ENCODE measurements at regions not wholly inside any gene's neighbourhood (a gene's known extent, or its start where the extent isn't known, plus 50 kb on each side); places are given as distances from the start of the nearest gene placed in this dataset.

DNA sequence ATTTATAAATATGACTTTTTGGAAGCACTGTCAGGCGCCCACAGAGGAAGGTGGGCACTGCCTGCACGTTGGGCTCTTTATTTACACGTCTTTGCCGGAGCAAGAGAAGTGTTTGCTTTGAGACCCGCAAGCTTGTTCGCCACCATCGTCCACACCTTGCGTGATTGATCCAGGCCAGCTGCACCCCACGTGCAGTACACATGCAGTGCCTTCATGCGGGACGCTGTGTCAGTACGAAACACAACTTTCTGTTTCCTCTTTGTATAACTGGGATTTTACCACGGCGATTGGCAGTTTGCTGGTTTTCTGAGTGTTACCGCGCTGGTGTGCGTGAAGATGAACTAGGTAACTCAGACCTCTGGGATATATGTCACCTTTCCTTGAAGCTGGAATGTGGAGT is 571.0 kb upstream of the SALL3 start:
- Mint-ChIP-seq H3K9me3 (ENCODE audit: unreplicated experiment) (peaks cover 57% of the 10 kb centered on the region), H3K36me3 (ENCODE audit: insufficient read depth, unreplicated experiment) (no peaks in the 10 kb centered on the region), H3K4me1 (ENCODE audit: insufficient read depth, unreplicated experiment) (no peaks in the 10 kb centered on the region), H3K27me3 (ENCODE audit: insufficient read depth, unreplicated experiment) (no peaks in the 10 kb centered on the region), H3K27ac (ENCODE audit: low read depth, unreplicated experiment) (no peak overlapping the region), H3K4me3 (ENCODE audit: unreplicated experiment) (no peak overlapping the region)
- ChIA-PET CTCF (no interaction called here), POLR2A (no interaction called here)
- TF ChIP-seq, protein P1, sequence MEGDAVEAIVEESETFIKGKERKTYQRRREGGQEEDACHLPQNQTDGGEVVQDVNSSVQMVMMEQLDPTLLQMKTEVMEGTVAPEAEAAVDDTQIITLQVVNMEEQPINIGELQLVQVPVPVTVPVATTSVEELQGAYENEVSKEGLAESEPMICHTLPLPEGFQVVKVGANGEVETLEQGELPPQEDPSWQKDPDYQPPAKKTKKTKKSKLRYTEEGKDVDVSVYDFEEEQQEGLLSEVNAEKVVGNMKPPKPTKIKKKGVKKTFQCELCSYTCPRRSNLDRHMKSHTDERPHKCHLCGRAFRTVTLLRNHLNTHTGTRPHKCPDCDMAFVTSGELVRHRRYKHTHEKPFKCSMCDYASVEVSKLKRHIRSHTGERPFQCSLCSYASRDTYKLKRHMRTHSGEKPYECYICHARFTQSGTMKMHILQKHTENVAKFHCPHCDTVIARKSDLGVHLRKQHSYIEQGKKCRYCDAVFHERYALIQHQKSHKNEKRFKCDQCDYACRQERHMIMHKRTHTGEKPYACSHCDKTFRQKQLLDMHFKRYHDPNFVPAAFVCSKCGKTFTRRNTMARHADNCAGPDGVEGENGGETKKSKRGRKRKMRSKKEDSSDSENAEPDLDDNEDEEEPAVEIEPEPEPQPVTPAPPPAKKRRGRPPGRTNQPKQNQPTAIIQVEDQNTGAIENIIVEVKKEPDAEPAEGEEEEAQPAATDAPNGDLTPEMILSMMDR (IDR thresholded peaks at IDR 0.05; ENCODE audit: unreplicated experiment), result no peak
- DNase-seq (ENCODE audit: unreplicated experiment), result no peak
- BruUV-seq (replicated peaks), result no TSS peak
- intact Hi-C loops (cut with micrococcal nuclease), result no loop called here

DNA sequence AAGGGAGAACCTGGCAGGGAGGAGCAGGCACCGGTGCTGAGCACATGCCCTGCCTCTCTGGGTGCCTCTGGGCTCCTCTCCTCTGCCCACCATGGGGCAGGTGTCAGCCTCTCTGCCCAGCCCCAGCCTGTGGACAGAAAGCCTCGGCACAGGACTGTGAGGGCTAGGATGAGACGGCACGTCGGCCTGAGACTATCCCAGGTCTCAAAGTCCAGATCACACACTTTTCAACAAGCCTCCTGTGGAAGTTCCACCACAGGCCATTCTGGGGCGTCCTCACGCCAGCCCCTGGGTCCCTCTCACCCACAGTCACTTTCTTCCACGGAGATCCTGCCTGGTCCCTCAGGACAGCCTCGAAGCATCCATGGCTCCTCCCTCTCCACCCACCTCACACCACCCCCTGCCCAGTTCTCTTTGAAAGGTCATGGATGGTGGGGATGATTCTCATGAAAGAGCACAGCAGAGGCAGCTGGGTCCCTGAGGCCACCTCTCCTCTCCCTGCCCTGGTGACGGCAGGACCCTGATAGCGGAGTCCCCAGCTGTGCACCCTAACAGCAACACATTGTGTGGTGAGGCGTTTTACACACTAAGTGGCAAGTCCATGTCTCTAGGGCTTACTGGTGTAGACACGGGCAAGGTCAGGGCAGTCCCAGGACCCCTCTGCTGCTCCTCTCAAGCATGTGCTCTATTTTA is 569.4 kb upstream of the SALL3 start:
- no peaks in the 10 kb centered on the region for H3K36me3 Mint-ChIP-seq (ENCODE audit: insufficient read depth, unreplicated experiment)
- no peak overlapping the region for H3K4me3 Mint-ChIP-seq (ENCODE audit: unreplicated experiment)
- no peak for DNase-seq (ENCODE audit: unreplicated experiment)
- no peaks in the 10 kb centered on the region for H3K4me1 Mint-ChIP-seq (ENCODE audit: insufficient read depth, unreplicated experiment)
- peaks cover 63% of the 10 kb centered on the region for H3K9me3 Mint-ChIP-seq (ENCODE audit: unreplicated experiment)
- H3K27me3 Mint-ChIP-seq (ENCODE audit: insufficient read depth, unreplicated experiment), result no peaks in the 10 kb centered on the region
- BruUV-seq (replicated peaks), result no TSS peak
- intact Hi-C loops (cut with micrococcal nuclease), result no loop called here
- POLR2A ChIA-PET, result no interaction called here
- no peak overlapping the region for H3K27ac Mint-ChIP-seq (ENCODE audit: low read depth, unreplicated experiment)
- TF ChIP-seq, protein P1 (IDR thresholded peaks at IDR 0.05; ENCODE audit: unreplicated experiment), result no peak
- CTCF ChIA-PET, result no interaction called here

- H3K36me3 Mint-ChIP-seq (ENCODE audit: insufficient read depth, unreplicated experiment), result no peaks in the 10 kb centered on the region
- no TSS peak for BruUV-seq (replicated peaks)
Measured at GRCh38 chr18:78411539-78411938, 568.1 kb upstream of the SALL3 start.

GRCh38 chr18:78414302-78414701 is 565.3 kb upstream of the SALL3 start:
- H3K9me3 Mint-ChIP-seq (ENCODE audit: unreplicated experiment), result peaks cover 35% of the 10 kb centered on the region

More at GRCh38 chr18:78411539-78411938, 568.1 kb upstream of the SALL3 start:
- Mint-ChIP-seq H3K4me3 (ENCODE audit: unreplicated experiment) (no peak overlapping the region), H3K4me1 (ENCODE audit: insufficient read depth, unreplicated experiment) (no peaks in the 10 kb centered on the region), H3K27me3 (ENCODE audit: insufficient read depth, unreplicated experiment) (no peaks in the 10 kb centered on the region), H3K9me3 (ENCODE audit: unreplicated experiment) (peaks cover 60% of the 10 kb centered on the region), H3K27ac (ENCODE audit: low read depth, unreplicated experiment) (no peak overlapping the region)
- intact Hi-C loops (cut with micrococcal nuclease), result no loop called here
- ChIA-PET CTCF (interaction anchor here (0.6 kb wide), 1 partner anchor 84 kb away, joined by 3 read pairs; no protein-coding TSS in a partner anchor), POLR2A (no interaction called here)
- no peak for DNase-seq (ENCODE audit: unreplicated experiment)
- TF ChIP-seq, protein P1 (IDR thresholded peaks at IDR 0.05; ENCODE audit: unreplicated experiment), result no peak

More at GRCh38 chr18:78414302-78414701, 565.3 kb upstream of the SALL3 start:
- intact Hi-C loops (cut with micrococcal nuclease), result no loop called here
- POLR2A ChIA-PET, result no interaction called here
- Mint-ChIP-seq H3K36me3 (ENCODE audit: insufficient read depth, unreplicated experiment) (no peaks in the 10 kb centered on the region), H3K27me3 (ENCODE audit: insufficient read depth, unreplicated experiment) (no peaks in the 10 kb centered on the region), H3K4me1 (ENCODE audit: insufficient read depth, unreplicated experiment) (no peaks in the 10 kb centered on the region), H3K27ac (ENCODE audit: low read depth, unreplicated experiment) (no peak overlapping the region), H3K4me3 (ENCODE audit: unreplicated experiment) (no peak overlapping the region)
- DNase-seq (ENCODE audit: unreplicated experiment), result no peak
- BruUV-seq (replicated peaks), result no TSS peak
- CTCF ChIA-PET, result no interaction called here
- TF ChIP-seq, protein P1 (IDR thresholded peaks at IDR 0.05; ENCODE audit: unreplicated experiment), result no peak

All from MCF 10A (cell line).